WTC11 (cell line): ENCODE measurements at regions not wholly inside any gene's neighbourhood (a gene's known extent, or its start where the extent isn't known, plus 50 kb on each side); places are given as distances from the start of the nearest gene placed in this dataset.
A peak's percentile ranks its signal among the peaks of the same experiment; 100 is the strongest.
"Not testable (repeated sequence)": the region's sequence is repeated elsewhere in the genome, so short reads cannot be mapped to it uniquely, and the experiment has no call there.

Experiments used
- ATAC-seq: fragments of 200-7000 bp; cut with Tn5 transposase; 2 replicates; pipeline ENCODE4 v1.10.0; 2021; ENCODE audit warnings: mild to moderate bottlenecking, moderate library complexity
- CTCF ChIA-PET: fragments of 300-600 bp; sonication (Branson Sonifier 250); formaldehyde crosslinking; loops from one replicate; lab custom pipeline; 2021; ENCODE audit warnings: antibody characterized with exemption; lab: Charles Lee
- POLR2A ChIA-PET: fragments of 350-600 bp; sonication (Branson Sonifier 250); formaldehyde crosslinking; loops from one replicate; lab custom pipeline; 2021; ENCODE audit warnings: antibody characterized with exemption; lab: Charles Lee
- DNase-seq: peaks from one replicate; pipeline ENCODE4 v3.0.0; 2021; ENCODE audit warnings: low spot score
- H3K27ac Mint-ChIP-seq: 2 replicates; pipeline ENCODE4 v1.8.0; 2021; ENCODE audit warnings: mixed read lengths
- H3K27me3 Mint-ChIP-seq: 2 replicates; pipeline ENCODE4 v1.8.0; 2021; ENCODE audit warnings: low read depth, mild to moderate bottlenecking, moderate library complexity, mixed read lengths
- H3K36me3 Mint-ChIP-seq: 2 replicates; pipeline ENCODE4 v1.8.0; 2021; ENCODE audit warnings: mixed read lengths
- H3K4me1 Mint-ChIP-seq: 2 replicates; pipeline ENCODE4 v1.8.0; 2022; ENCODE audit warnings: mixed read lengths
- H3K4me3 Mint-ChIP-seq: 2 replicates; pipeline ENCODE4 v1.8.0; 2021; ENCODE audit warnings: mild to moderate bottlenecking, moderate library complexity, mixed read lengths
- H3K9me3 Mint-ChIP-seq: 2 replicates; pipeline ENCODE4 v1.8.0; 2021; ENCODE audit warnings: mixed read lengths
- E2F1 ChIP-seq: sonication (generic); formaldehyde crosslinking; IDR thresholded peaks from 2 replicates; pipeline ENCODE4 v1.8.0; 2022; ENCODE audit warnings: mild to moderate bottlenecking, missing genetic modification reagents
- E2F5 ChIP-seq: sonication (generic); formaldehyde crosslinking; IDR thresholded peaks from 2 replicates; pipeline ENCODE4 v1.8.1; 2022; ENCODE audit warnings: mild to moderate bottlenecking, moderate library complexity, missing genetic modification reagents
- EMX1 ChIP-seq: fragments of 250-450 bp; sonication (Bioruptor Pico); IDR thresholded peaks from 2 replicates; pipeline ENCODE4 v1.8.0; 2021; ENCODE audit warnings: mild to moderate bottlenecking
- FOXP4 ChIP-seq: sonication (generic); formaldehyde crosslinking; IDR thresholded peaks from 2 replicates; pipeline ENCODE4 v1.8.0; 2022; ENCODE audit warnings: mild to moderate bottlenecking, missing genetic modification reagents
- GABPB1 ChIP-seq: sonication (generic); formaldehyde crosslinking; IDR thresholded peaks from 2 replicates; pipeline ENCODE4 v1.8.1; 2023; ENCODE audit warnings: mild to moderate bottlenecking, missing genetic modification reagents
- HMGA2 ChIP-seq: fragments of 250-450 bp; sonication (Bioruptor Pico); IDR thresholded peaks from 2 replicates; pipeline ENCODE4 v1.4.0; 2021; ENCODE audit warnings: mild to moderate bottlenecking, moderate library complexity
- IRF2 ChIP-seq: sonication (generic); formaldehyde crosslinking; IDR thresholded peaks from 2 replicates; pipeline ENCODE4 v1.8.0; 2022; ENCODE audit warnings: low read depth, missing genetic modification reagents, borderline replicate concordance
- JUN ChIP-seq: sonication (generic); formaldehyde crosslinking; IDR thresholded peaks from 2 replicates; pipeline ENCODE4 v1.8.0; 2023; ENCODE audit warnings: mild to moderate bottlenecking, missing genetic modification reagents
- KAT7 ChIP-seq: sonication (generic); formaldehyde crosslinking; IDR thresholded peaks from 2 replicates; pipeline ENCODE4 v1.8.1; 2023; ENCODE audit warnings: missing genetic modification reagents, mild to moderate bottlenecking, borderline replicate concordance
- MXD4 ChIP-seq: fragments of 250-450 bp; sonication (Bioruptor Pico); IDR thresholded peaks from 2 replicates; pipeline ENCODE4 v1.8.0; 2021; ENCODE audit warnings: mild to moderate bottlenecking, moderate library complexity, borderline replicate concordance
- NFATC4 ChIP-seq: fragments of 250-450 bp; sonication (Bioruptor Pico); IDR thresholded peaks from 2 replicates; pipeline ENCODE4 v1.9.0; 2021; ENCODE audit warnings: mild to moderate bottlenecking
- NR2C2 ChIP-seq: sonication (generic); formaldehyde crosslinking; IDR thresholded peaks from 2 replicates; pipeline ENCODE4 v1.8.0; 2022; ENCODE audit warnings: mild to moderate bottlenecking, missing genetic modification reagents
- PRRX2 ChIP-seq: fragments of 250-450 bp; sonication (Bioruptor Pico); IDR thresholded peaks from 2 replicates; pipeline ENCODE4 v1.8.0; 2021; ENCODE audit warnings: mild to moderate bottlenecking
- SMAD4 ChIP-seq: sonication (generic); formaldehyde crosslinking; IDR thresholded peaks from 2 replicates; pipeline ENCODE4 v1.8.0; 2022; ENCODE audit warnings: mild to moderate bottlenecking, missing genetic modification reagents
- ZBTB21 ChIP-seq: sonication (generic); formaldehyde crosslinking; IDR thresholded peaks from 2 replicates; pipeline ENCODE4 v1.8.1; 2023; ENCODE audit warnings: mild to moderate bottlenecking, missing genetic modification reagents, borderline replicate concordance
- ZNF512 ChIP-seq: sonication (generic); formaldehyde crosslinking; IDR thresholded peaks from 2 replicates; pipeline ENCODE4 v1.8.1; 2022; ENCODE audit warnings: missing genetic modification reagents, borderline replicate concordance
- TF ChIP-seq, protein P1 (sequence below): sonication (generic); formaldehyde crosslinking; IDR thresholded peaks from 2 replicates; pipeline ENCODE4 v1.8.1; 2023; ENCODE audit warnings: mild to moderate bottlenecking, missing genetic modification reagents, borderline replicate concordance
- TF ChIP-seq, protein P2 (sequence below): fragments of 250-450 bp; sonication (Bioruptor Pico); IDR thresholded peaks from 2 replicates; pipeline ENCODE4 v1.8.0; 2021; ENCODE audit warnings: mild to moderate bottlenecking

DNA sequence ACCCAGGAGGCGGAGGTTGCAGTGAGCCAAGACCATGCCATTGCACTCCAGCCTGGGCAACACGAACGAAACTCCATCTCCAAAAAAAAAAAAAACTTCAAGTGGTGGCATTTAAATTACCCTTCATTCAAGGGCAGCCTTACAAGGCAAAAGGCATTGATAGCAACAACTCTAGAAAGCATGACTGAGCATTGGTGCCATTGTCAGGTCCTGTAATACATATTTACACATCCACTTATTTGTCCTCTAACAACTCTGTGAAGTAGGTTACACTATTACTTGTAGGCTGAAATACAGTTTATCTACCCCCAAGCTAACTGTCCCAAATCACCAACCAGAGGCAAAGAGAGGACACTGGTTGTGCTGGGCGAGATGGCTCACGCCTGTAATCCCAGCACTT, 52.7 kb upstream of the LARP1 start:
- Mint-ChIP-seq H3K9me3 (no peaks in the 10 kb centered on the region), H3K4me3 (no peak overlapping the region), H3K36me3 (no peaks in the 10 kb centered on the region), H3K4me1 (peaks cover 32% of the 10 kb centered on the region), H3K27me3 (no peaks in the 10 kb centered on the region), H3K27ac (no peak overlapping the region)
- ChIA-PET POLR2A (interaction anchor here (1.1 kb wide), 1 partner anchor 10 kb away, joined by 5 read pairs; no protein-coding TSS in a partner anchor), CTCF (no interaction called here)
- no peak for TF ChIP-seq FOXP4 (CRISPR knock-in tag)
- ATAC-seq, result no peak
- no peak for DNase-seq

- CTCF ChIA-PET, H3K27ac Mint-ChIP-seq, H3K27me3 Mint-ChIP-seq, H3K4me3 Mint-ChIP-seq, DNase-seq, H3K9me3 Mint-ChIP-seq, H3K36me3 Mint-ChIP-seq, ATAC-seq: not testable (repeated sequence)
- POLR2A ChIA-PET, result interaction anchor here (0.7 to 1.1 kb wide), 2 partner anchors 11 to 24 kb away, joined by 3 to 5 read pairs; no protein-coding TSS in a partner anchor
- H3K4me1 Mint-ChIP-seq, result peaks cover 39% of the 10 kb centered on the region
These were observed 53.5 kb upstream of the LARP1 start for GRCh38 chr5:154701725-154702124.

GRCh38 chr5:154701181-154701580, 54.0 kb upstream of the LARP1 start:
- Mint-ChIP-seq H3K27me3 (no peaks in the 10 kb centered on the region), H3K4me1 (peaks cover 45% of the 10 kb centered on the region), H3K9me3 (no peaks in the 10 kb centered on the region), H3K4me3 (no peak overlapping the region), H3K36me3 (no peaks in the 10 kb centered on the region), H3K27ac (peak overlapping the region; percentile 83)
- DNase-seq, result no peak
- ChIA-PET CTCF (no interaction called here), POLR2A (interaction anchor here (0.5 to 1.1 kb wide), 3 partner anchors 11 to 24 kb away, joined by 3 to 8 read pairs (median 5); no protein-coding TSS in a partner anchor)
- ATAC-seq, result no peak; the same call in 1 of the 2 replicates
- no peak for TF ChIP-seq NFATC4 (CRISPR knock-in tag)
- no peak for TF ChIP-seq SMAD4 (CRISPR knock-in tag)
- no peak for TF ChIP-seq ZNF512 (CRISPR knock-in tag)
- no peak for TF ChIP-seq JUN (CRISPR knock-in tag)
- TF ChIP-seq, protein P1, sequence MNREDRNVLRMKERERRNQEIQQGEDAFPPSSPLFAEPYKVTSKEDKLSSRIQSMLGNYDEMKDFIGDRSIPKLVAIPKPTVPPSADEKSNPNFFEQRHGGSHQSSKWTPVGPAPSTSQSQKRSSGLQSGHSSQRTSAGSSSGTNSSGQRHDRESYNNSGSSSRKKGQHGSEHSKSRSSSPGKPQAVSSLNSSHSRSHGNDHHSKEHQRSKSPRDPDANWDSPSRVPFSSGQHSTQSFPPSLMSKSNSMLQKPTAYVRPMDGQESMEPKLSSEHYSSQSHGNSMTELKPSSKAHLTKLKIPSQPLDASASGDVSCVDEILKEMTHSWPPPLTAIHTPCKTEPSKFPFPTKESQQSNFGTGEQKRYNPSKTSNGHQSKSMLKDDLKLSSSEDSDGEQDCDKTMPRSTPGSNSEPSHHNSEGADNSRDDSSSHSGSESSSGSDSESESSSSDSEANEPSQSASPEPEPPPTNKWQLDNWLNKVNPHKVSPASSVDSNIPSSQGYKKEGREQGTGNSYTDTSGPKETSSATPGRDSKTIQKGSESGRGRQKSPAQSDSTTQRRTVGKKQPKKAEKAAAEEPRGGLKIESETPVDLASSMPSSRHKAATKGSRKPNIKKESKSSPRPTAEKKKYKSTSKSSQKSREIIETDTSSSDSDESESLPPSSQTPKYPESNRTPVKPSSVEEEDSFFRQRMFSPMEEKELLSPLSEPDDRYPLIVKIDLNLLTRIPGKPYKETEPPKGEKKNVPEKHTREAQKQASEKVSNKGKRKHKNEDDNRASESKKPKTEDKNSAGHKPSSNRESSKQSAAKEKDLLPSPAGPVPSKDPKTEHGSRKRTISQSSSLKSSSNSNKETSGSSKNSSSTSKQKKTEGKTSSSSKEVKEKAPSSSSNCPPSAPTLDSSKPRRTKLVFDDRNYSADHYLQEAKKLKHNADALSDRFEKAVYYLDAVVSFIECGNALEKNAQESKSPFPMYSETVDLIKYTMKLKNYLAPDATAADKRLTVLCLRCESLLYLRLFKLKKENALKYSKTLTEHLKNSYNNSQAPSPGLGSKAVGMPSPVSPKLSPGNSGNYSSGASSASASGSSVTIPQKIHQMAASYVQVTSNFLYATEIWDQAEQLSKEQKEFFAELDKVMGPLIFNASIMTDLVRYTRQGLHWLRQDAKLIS (CRISPR knock-in tag), result no peak
- no peak for TF ChIP-seq EMX1 (CRISPR knock-in tag)
- TF ChIP-seq IRF2 (CRISPR knock-in tag), result no peak
- TF ChIP-seq, protein P2, sequence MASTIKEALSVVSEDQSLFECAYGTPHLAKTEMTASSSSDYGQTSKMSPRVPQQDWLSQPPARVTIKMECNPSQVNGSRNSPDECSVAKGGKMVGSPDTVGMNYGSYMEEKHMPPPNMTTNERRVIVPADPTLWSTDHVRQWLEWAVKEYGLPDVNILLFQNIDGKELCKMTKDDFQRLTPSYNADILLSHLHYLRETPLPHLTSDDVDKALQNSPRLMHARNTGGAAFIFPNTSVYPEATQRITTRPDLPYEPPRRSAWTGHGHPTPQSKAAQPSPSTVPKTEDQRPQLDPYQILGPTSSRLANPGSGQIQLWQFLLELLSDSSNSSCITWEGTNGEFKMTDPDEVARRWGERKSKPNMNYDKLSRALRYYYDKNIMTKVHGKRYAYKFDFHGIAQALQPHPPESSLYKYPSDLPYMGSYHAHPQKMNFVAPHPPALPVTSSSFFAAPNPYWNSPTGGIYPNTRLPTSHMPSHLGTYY (CRISPR knock-in tag), result no peak
- TF ChIP-seq GABPB1 (CRISPR knock-in tag), result no peak
- no peak for TF ChIP-seq KAT7 (CRISPR knock-in tag)
- TF ChIP-seq ZBTB21, result no peak
- TF ChIP-seq E2F5, result no peak
- no peak for TF ChIP-seq MXD4 (CRISPR knock-in tag)
- no peak for TF ChIP-seq NR2C2
- no peak for TF ChIP-seq HMGA2 (CRISPR knock-in tag)
- TF ChIP-seq E2F1 (CRISPR knock-in tag), result no peak
- TF ChIP-seq PRRX2 (CRISPR knock-in tag), result no peak
